SK-N-SH treated with all-trans-retinoic acid at 6 μM for 48 hours (cell line): ENCODE measurements at regions not wholly inside any gene's neighbourhood (a gene's known extent, or its start where the extent isn't known, plus 50 kb on each side); places are given as distances from the start of the nearest gene placed in this dataset.

Experiments
- ARNTL ChIP-seq: fragments of 450-650 bp; formaldehyde crosslinking; IDR thresholded peaks from 2 replicates; pipeline ENCODE4 v1.5.0; 2020; ENCODE audit warnings: low read depth, mild to moderate bottlenecking, moderate library complexity, borderline replicate concordance
- ISL1 ChIP-seq: fragments of 250-450 bp; sonication (Bioruptor Pico); IDR thresholded peaks from 2 replicates; pipeline ENCODE4 v2.1.2; 2022; ENCODE audit warnings: mild to moderate bottlenecking, moderate library complexity
- RARB ChIP-seq: fragments of 250-450 bp; sonication (Bioruptor Pico); IDR thresholded peaks from 2 replicates; pipeline ENCODE4 v1.8.0; 2021; ENCODE audit warnings: mild to moderate bottlenecking, moderate library complexity
- TF ChIP-seq, protein P1 (sequence below): fragments of 250-450 bp; sonication (Bioruptor Pico); IDR thresholded peaks from 2 replicates; pipeline ENCODE4 v1.8.0; 2020; ENCODE audit warnings: mild to moderate bottlenecking, moderate library complexity, borderline replicate concordance

DNA sequence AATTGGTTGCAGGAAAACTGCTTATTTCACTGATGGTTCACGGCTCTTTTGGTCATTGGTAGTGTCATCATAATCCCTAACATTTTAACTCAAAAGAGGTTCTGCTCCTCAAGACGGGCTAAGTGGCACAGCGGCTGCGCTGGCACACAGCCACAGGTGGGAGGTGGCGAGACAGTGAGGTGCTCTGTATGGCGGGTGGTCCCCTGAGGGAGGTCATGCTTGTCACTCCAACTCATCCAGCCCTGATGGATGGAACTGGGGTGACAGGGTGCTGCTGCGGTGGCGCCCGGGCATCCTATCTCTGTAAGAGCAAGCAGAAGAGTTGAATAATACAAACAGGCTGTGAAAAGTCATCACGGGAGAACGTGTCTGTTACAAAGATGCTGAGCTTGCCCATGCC, 370.2 kb downstream of the SFMBT2 start:
- TF ChIP-seq, protein P1, sequence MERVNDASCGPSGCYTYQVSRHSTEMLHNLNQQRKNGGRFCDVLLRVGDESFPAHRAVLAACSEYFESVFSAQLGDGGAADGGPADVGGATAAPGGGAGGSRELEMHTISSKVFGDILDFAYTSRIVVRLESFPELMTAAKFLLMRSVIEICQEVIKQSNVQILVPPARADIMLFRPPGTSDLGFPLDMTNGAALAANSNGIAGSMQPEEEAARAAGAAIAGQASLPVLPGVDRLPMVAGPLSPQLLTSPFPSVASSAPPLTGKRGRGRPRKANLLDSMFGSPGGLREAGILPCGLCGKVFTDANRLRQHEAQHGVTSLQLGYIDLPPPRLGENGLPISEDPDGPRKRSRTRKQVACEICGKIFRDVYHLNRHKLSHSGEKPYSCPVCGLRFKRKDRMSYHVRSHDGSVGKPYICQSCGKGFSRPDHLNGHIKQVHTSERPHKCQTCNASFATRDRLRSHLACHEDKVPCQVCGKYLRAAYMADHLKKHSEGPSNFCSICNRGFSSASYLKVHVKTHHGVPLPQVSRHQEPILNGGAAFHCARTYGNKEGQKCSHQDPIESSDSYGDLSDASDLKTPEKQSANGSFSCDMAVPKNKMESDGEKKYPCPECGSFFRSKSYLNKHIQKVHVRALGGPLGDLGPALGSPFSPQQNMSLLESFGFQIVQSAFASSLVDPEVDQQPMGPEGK (CRISPR knock-in tag) = no peak
- TF ChIP-seq ARNTL (no peak), ISL1 (no peak), RARB (CRISPR knock-in tag) (no peak)
